ENCODE measurements at regions not wholly inside any gene's neighbourhood (a gene's known extent, or its start where the extent isn't known, plus 50 kb on each side); places are given as distances from the start of the nearest gene placed in this dataset.

GRCh38 chr6:92497281-92497680 is 922.1 kb downstream of the EPHA7 start:
- no peaks in the 10 kb centered on the region for H3K36me3 ChIP-seq (ENCODE audit: control insufficient read depth in 2 of 4, insufficient read depth in 4 of 4, low read length in 3 of 4)
- 95% methylated on average over 2 of the region's 2 CpGs; no CpG with 5 or more reads in 1 of the 2 experiments for WGBS, 2 experiments (ENCODE audit: extremely low coverage in 1 of 2, insufficient coverage in 1 of 2, insufficient read length in 1 of 2, insufficient replicate concordance in 2 of 2, low coverage in 1 of 2, low lambda C conversion rate in 2 of 2, missing lambda C conversion rate in 1 of 2)
- no peak overlapping the region for H4K8ac ChIP-seq (ENCODE audit: extremely low read depth, insufficient read depth, low read length)

More at GRCh38 chr6:92497281-92497680, 922.1 kb downstream of the EPHA7 start:
- POLR2A ChIA-PET (ENCODE audit: partially characterized antibody) = no interaction called here
- Histone ChIP-seq H3K14ac (ENCODE audit: insufficient read length) (no peak overlapping the region), H3K9me3 (ENCODE audit: insufficient read depth in 2 of 2, low read depth in 1 of 2, low read length in 1 of 2) (no peaks in the 10 kb centered on the region), H3K9ac (replicated peaks in 1 of 4; ENCODE audit: extremely low read depth in 1 of 4, low read depth in 3 of 4, low read length in 3 of 4) (no peak overlapping the region), H3K56ac (replicated peaks; ENCODE audit: insufficient read length, low read depth, low read length) (no peak overlapping the region), H3K18ac (ENCODE audit: extremely low read depth, low read length) (no peak overlapping the region), H3K4me3 (ENCODE audit: extremely low read depth in 1 of 4, insufficient read depth in 2 of 4, low read depth in 3 of 4, low read length in 4 of 4) (no peak overlapping the region), H2AFZ (ENCODE audit: low read length) (no peak overlapping the region), H3K79me1 (ENCODE audit: low read depth, low read length) (no peaks in the 10 kb centered on the region), H2BK5ac (ENCODE audit: low read depth, low read length) (no peak overlapping the region), H2BK120ac (replicated peaks; ENCODE audit: low read depth, low read length) (no peak overlapping the region), H3K23ac (ENCODE audit: insufficient read length) (no peak overlapping the region), H3K4me2 (ENCODE audit: insufficient read depth in 1 of 2, low read depth in 2 of 2, low read length in 2 of 2) (no peak overlapping the region), H4K91ac (replicated peaks; ENCODE audit: insufficient read length, low read length) (no peak overlapping the region), H3K4me1 (replicated peaks in 1 of 4; ENCODE audit: control insufficient read depth in 3 of 4, insufficient read depth in 4 of 4, low read length in 3 of 4) (peaks cover 0 to 4% (median 0%) of the 10 kb centered on the region in 4 experiments; a peak in 1 of 7 replicates), H3K27ac (ENCODE audit: low read depth, low read length) (no peak overlapping the region), H2BK20ac (ENCODE audit: low read length) (no peak overlapping the region), H3K23me2 (ENCODE audit: low read depth, low read length) (no peaks in the 10 kb centered on the region), H4K20me1 (replicated peaks in 1 of 2; ENCODE audit: control insufficient read depth in 1 of 2, insufficient read depth in 2 of 2, low read length in 2 of 2) (no peaks in the 10 kb centered on the region), H3K27me3 (replicated peaks in 1 of 4; ENCODE audit: control insufficient read depth in 3 of 4, extremely low read depth in 1 of 4, insufficient read depth in 3 of 4, low read length in 3 of 4) (no peaks in the 10 kb centered on the region), H3K79me2 (ENCODE audit: control insufficient read depth in 1 of 2, insufficient read depth in 2 of 2, low read length in 2 of 2) (no peaks in the 10 kb centered on the region), H4K5ac (ENCODE audit: insufficient read length, low read depth, low read length) (no peak overlapping the region), H2AK5ac (ENCODE audit: low read depth, low read length) (no peak overlapping the region), H3K4ac (replicated peaks; ENCODE audit: insufficient read length, low read depth, low read length) (no peak overlapping the region), H2BK12ac (ENCODE audit: low read depth, low read length) (no peak overlapping the region), H2BK15ac (ENCODE audit: low read length) (no peak overlapping the region)
- DNase-seq (ENCODE audit: low read depth in 1 of 2, low spot score in 2 of 2) (no peak), FAIRE-seq (no peak)
- CTCF ChIA-PET (ENCODE audit: partially characterized antibody) = no interaction called here
- TF ChIP-seq ASH2L (IDR thresholded peaks at IDR 0.05; ENCODE audit: low read length) (no peak), RAD21 (IDR thresholded peaks at IDR 0.05 in 1 of 2, conservative IDR thresholded peaks at IDR 0.05 in 1 of 2; ENCODE audit: low read depth in 2 of 2, low read length in 2 of 2) (no peak), SP1 (IDR thresholded peaks at IDR 0.05; ENCODE audit: low read depth, low read length) (no peak), MAX (IDR thresholded peaks at IDR 0.05) (no peak), SP2 (IDR thresholded peaks at IDR 0.05; ENCODE audit: low read length) (no peak), TCF12 (IDR thresholded peaks at IDR 0.05; ENCODE audit: low read depth, low read length) (no peak), HDAC2 (IDR thresholded peaks at IDR 0.05; ENCODE audit: borderline replicate concordance in 1 of 2, low read depth in 2 of 2, low read length in 2 of 2) (no peak), POLR2AphosphoS5 (IDR thresholded peaks at IDR 0.05; ENCODE audit: low read depth, low read length) (no peak), KDM1A (IDR thresholded peaks at IDR 0.05; ENCODE audit: borderline replicate concordance, low read length) (no peak), SUZ12 (IDR thresholded peaks at IDR 0.05; ENCODE audit: low read length) (no peak)

Measured in H1 (cell line).